Right lung (tissue), 2 donors: ENCODE measurements at regions not wholly inside any gene's neighbourhood (a gene's known extent, or its start where the extent isn't known, plus 50 kb on each side); places are given as distances from the start of the nearest gene placed in this dataset.
A peak's percentile ranks its signal among the peaks of the same experiment; 100 is the strongest.
"Not testable (repeated sequence)": the region's sequence is repeated elsewhere in the genome, so short reads cannot be mapped to it uniquely, and the experiment has no call there.

Experiments used
- DNase-seq, 2 donors: peaks; one replicate each; pipeline ENCODE4 v3.0.0-alpha.2; 2013

GRCh38 chr2:89148256-89148655 lies 456.8 kb downstream of the RPIA start:
- DNase-seq, result peak; percentile 84 to 85

GRCh38 chr2:89151699-89152098 lies 460.2 kb downstream of the RPIA start:
- not testable (repeated sequence) for DNase-seq

- DNase-seq, result not testable (repeated sequence)
Observed at GRCh38 chr2:89152501-89152900, 461.0 kb downstream of the RPIA start.

GRCh38 chr2:89153210-89153609 lies 461.7 kb downstream of the RPIA start:
- DNase-seq, result not testable (repeated sequence)

GRCh38 chr2:89154247-89154682 lies 462.8 kb downstream of the RPIA start:
- DNase-seq, result not testable (repeated sequence)

DNA sequence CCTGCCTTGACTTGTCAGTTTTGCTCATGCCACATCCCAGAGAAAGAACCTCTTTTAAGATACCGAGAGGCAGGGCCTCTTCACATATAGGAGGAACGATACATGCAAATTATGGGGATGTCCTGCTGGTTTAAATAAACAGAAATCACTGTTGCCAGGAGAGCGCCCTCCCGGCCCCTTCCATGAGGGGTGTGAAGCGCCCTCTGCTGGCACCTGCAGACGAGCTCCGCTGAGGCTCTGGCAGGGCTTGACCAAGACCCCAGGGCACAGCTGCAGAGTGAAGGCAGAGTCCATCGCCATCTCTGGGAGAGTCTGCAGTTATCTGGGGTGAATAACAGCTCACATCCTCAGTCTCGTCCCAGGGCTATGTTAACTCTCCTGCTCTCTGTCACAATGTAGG lies 468.8 kb downstream of the RPIA start:
- not testable (repeated sequence) for DNase-seq

DNA sequence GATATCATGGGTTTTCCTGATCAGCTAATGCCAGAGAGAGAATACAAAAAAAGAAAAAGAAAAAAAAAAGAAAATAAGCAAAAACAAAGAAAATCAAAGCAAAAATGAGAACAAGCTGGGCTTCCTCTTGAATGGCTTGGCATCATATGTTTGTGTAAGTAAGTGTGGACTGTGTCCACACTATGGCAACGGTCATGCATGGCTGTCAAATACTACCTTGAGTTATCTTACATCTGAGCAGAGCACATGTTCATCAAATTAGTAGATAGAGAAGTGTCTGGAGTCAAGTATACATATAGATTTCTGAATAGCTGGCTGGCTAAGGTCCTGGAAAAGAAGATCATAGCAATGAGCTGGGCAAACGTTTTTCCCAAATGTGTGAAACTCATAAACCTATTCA lies 470.2 kb downstream of the RPIA start:
- not testable (repeated sequence) for DNase-seq

- DNase-seq, result not testable (repeated sequence)
Observed at GRCh38 chr2:89170506-89171173, 479.2 kb downstream of the RPIA start.

DNA sequence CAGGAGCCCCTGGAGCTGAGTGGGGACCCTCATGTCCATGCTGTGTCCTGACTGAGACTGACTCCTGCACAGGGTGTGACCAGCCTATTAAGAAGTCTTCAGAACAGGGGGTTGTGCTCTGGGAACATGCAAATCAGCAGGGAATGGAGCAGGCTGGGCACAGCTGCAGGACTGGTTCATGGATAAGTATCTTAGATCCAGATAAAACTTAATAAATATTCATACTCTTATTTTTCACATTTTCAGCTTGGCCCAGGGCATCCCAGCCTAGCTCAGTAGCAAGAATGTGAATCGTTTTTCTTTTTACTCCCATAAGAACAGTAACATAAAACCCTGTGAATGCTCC lies 479.7 kb downstream of the RPIA start:
- not testable (repeated sequence) for DNase-seq

GRCh38 chr2:89177004-89177403 lies 485.5 kb downstream of the RPIA start:
- DNase-seq, result not testable (repeated sequence)

- not testable (repeated sequence) for DNase-seq
Observed at GRCh38 chr2:89182221-89182620, 490.7 kb downstream of the RPIA start.

DNA sequence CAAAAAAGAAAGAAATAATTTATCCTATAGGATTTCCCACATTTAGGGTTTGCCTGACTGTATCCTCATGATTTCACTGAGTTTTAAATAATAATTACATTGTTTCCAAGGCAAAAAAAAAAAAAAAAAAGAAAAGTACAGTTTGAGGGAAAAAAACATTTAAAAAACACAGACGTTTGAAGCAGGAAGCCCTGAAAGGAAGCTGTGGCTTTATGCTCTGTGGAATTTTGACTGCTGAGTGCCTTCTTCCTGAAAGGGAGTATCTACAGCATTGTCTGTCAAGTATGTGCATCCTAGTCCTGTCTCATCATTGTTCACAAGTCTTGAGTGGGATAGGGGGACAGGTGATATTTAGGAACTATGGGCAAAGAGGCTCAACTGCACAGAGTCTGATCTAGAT lies 493.3 kb downstream of the RPIA start:
- not testable (repeated sequence) for DNase-seq

GRCh38 chr2:89195636-89196251 lies 504.3 kb downstream of the RPIA start:
- DNase-seq, result not testable (repeated sequence)

- not testable (repeated sequence) for DNase-seq
Observed at GRCh38 chr2:89196719-89197118, 505.2 kb downstream of the RPIA start.

GRCh38 chr2:89198026-89198425 lies 506.6 kb downstream of the RPIA start:
- DNase-seq, result not testable (repeated sequence)

DNA sequence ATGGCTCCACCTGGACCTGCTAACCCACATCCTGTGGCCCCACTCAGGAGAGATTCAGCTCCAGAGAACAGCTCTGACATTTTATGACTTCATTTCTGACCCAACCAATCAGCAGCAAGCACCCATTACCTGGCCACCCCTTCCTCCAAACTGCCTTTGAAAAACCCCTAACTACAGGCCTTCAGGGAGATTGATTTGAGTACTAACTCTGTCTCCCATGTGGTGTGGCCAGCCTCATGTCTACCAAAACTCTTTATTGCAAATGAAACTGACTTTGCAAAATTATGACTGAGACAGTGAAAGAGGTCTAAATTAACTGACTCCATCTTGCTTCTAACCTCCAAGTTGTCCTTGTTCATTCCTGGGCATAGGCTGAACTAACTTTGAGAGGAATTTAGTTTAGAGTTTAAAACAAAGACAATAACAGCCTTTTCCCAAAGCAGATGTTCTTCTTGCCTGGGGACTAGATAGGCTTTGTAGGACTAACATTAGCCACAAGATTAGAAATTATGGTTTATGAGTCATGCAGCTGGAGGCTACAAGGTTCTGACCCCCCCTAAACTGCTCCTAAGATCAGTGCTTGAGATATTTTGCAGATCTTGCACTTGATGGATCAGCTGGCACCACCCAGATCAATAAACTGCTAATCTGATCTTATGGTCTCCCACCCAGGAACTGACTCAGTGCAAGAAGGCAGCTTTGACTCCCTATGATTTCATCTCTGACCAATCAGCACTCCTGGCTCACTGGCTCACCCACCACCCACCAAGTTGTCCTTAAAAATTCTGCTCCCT lies 508.2 kb downstream of the RPIA start:
- not testable (repeated sequence) for DNase-seq

DNA sequence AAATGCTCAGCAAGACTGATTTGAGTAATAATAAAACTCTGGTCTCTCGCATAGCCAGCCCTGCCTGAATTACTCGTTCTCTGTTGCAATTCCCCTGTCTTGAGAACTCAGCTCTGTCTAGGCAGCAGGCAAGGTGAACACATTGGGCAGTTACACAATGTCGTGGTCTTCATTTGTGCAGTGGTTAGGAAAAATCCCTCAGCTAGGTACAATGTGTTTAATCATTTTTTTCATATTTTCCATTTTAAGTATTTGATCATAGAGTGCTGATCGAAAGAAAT lies 508.7 kb downstream of the RPIA start:
- DNase-seq, result not testable (repeated sequence)

DNA sequence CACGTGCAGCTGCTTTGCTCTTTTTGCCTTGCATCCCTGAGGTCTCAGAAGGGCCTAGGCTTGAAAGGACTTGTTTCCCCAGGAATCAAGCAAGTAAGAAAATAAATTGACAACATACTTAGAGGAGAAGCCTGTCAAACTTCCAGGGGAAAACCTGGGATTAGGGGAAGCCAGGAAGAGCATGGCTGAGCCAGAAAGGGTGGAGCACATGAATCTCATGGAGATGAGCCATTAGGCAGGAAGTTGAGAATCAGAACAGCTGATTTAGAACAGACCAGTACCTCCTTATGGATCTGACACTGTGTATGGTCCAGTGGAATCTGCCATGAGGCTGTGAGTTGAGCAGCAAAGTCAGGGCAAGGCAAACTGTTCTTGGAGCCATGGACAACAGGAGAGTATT lies 511.0 kb downstream of the RPIA start:
- DNase-seq, result not testable (repeated sequence)

GRCh38 chr2:89205153-89205552 lies 513.7 kb downstream of the RPIA start:
- peak in 1 of 2 donors; percentile 6 for DNase-seq

GRCh38 chr2:89208144-89208932 lies 516.9 kb downstream of the RPIA start:
- not testable (repeated sequence) for DNase-seq

DNA sequence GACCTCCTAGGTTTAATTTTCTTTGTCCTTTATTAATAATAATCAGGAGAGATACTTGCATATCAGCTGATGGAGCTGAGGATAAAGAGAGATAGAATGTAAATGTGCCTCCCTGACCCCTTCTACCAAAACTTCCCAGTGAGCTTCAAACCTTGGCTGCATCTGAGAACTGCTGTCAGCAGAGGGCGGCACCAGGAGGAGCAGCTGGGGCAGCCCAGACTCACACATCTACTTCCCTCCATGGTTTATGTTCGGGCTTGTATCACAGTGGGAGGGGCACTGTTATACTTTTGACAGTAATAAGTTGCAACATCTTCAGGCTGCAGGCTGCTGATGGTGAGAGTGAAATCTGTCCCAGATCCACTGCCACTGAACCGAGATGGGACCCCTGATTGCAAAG lies 521.7 kb downstream of the RPIA start:
- DNase-seq, result peak in 1 of 2 donors; percentile 3

- not testable (repeated sequence) for DNase-seq
Observed at GRCh38 chr2:89213811-89214210, 522.3 kb downstream of the RPIA start.
